ENCODE measurements at regions not wholly inside any gene's neighbourhood (a gene's known extent, or its start where the extent isn't known, plus 50 kb on each side); places are given as distances from the start of the nearest gene placed in this dataset.
"Not testable (repeated sequence)": the region's sequence is repeated elsewhere in the genome, so short reads cannot be mapped to it uniquely, and the experiment has no call there.

DNA sequence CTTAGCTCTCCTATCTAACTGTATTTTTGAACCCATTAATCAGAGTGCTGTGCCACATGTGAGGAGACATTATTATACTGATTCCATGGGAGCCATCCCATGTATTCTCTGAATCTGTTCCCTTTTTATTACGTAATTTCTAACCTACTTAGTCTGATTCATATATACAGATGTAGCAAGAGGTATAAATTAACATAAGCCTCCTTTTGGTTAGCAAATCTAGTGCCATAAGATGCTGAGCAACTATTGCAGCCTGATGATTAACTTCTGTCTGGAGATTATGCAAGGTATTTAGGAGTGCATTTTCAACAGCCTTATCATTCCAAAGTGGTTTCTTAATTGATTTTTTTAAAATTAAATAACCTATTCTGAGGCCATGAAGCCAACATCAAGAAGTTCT, 80.2 kb upstream of the EPCAM start:
- WGBS, 2 donors: 87 to 90% methylated on average over 1 of the region's 1 CpG
- H3K9me3 ChIP-seq: no peaks in the 10 kb centered on the region

DNA sequence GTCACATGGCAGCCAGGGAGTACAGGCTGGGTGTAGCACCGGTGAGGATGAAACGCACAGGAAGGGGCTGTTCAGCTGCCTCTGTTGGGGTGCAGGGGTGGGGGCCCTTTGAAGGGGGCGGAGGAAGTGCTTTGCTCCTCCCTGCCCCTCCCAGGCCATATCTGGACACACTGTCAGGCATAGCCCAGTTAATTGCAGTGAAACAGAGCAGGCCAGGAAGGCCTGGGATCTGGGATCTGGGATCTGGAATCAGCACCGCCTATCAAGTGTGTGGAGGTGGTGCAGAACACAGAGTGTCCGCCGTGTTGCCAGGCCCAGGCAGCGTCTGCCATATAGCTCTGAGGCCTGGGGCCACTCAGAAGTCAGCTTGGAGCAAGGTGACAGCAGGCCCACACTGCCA, 85.5 kb upstream of the EPCAM start:
- Histone ChIP-seq H3K4me1 (peaks cover 0 to 4% (median 0%) of the 10 kb centered on the region in 4 donors), H3K36me3 (no peaks in the 10 kb centered on the region), H3K27me3 (no peaks in the 10 kb centered on the region), H3K4me3 (no peak overlapping the region), H3K27ac (no peak overlapping the region), H3K9me3 (no peaks in the 10 kb centered on the region)
- WGBS, 2 donors: 80 to 83% methylated on average over 7 of the region's 7 CpGs
- TF ChIP-seq EP300 (IDR thresholded peaks at IDR 0.05) (no peak), POLR2A (IDR thresholded peaks at IDR 0.05) (no peak)
- TF ChIP-seq, protein P1, sequence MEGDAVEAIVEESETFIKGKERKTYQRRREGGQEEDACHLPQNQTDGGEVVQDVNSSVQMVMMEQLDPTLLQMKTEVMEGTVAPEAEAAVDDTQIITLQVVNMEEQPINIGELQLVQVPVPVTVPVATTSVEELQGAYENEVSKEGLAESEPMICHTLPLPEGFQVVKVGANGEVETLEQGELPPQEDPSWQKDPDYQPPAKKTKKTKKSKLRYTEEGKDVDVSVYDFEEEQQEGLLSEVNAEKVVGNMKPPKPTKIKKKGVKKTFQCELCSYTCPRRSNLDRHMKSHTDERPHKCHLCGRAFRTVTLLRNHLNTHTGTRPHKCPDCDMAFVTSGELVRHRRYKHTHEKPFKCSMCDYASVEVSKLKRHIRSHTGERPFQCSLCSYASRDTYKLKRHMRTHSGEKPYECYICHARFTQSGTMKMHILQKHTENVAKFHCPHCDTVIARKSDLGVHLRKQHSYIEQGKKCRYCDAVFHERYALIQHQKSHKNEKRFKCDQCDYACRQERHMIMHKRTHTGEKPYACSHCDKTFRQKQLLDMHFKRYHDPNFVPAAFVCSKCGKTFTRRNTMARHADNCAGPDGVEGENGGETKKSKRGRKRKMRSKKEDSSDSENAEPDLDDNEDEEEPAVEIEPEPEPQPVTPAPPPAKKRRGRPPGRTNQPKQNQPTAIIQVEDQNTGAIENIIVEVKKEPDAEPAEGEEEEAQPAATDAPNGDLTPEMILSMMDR (IDR thresholded peaks at IDR 0.05): no peak
- DNase-seq (ENCODE audit: low spot score in 2 of 2): no peak

More for the DNA sequence above, 80.2 kb upstream of the EPCAM start:
- H3K36me3 ChIP-seq: no peaks in the 10 kb centered on the region
- no peaks in the 10 kb centered on the region for H3K27me3 ChIP-seq
- peaks cover 0 to 4% (median 0%) of the 10 kb centered on the region in 4 donors for H3K4me1 ChIP-seq
- no peak overlapping the region for H3K4me3 ChIP-seq
- no peak for DNase-seq (ENCODE audit: low spot score in 2 of 2)
- no peak overlapping the region for H3K27ac ChIP-seq
- TF ChIP-seq, protein P1 (IDR thresholded peaks at IDR 0.05): no peak

GRCh38 chr2:47282621-47283272, 86.4 kb upstream of the EPCAM start:
- Histone ChIP-seq H3K27me3 (no peaks in the 10 kb centered on the region), H3K4me1 (peaks cover 0 to 4% (median 0%) of the 10 kb centered on the region in 4 donors), H3K36me3 (no peaks in the 10 kb centered on the region), H3K27ac (no peak overlapping the region), H3K4me3 (no peak overlapping the region), H3K9me3 (no peaks in the 10 kb centered on the region)
- whole genome bisulfite sequencing, 2 donors: 79 to 83% methylated on average over 3 of the region's 3 CpGs
- TF ChIP-seq, protein P1 (IDR thresholded peaks at IDR 0.05): no peak
- TF ChIP-seq POLR2A (IDR thresholded peaks at IDR 0.05) (no peak), EP300 (IDR thresholded peaks at IDR 0.05) (no peak)
- no peak for DNase-seq (ENCODE audit: low spot score in 2 of 2)

GRCh38 chr2:47279525-47279924, 89.6 kb upstream of the EPCAM start:
- not testable (repeated sequence) for H3K4me3 ChIP-seq; H3K27ac ChIP-seq; H3K27me3 ChIP-seq; DNase-seq (ENCODE audit: low spot score in 2 of 2); H3K36me3 ChIP-seq; H3K9me3 ChIP-seq
- H3K4me1 ChIP-seq: peaks cover 0 to 11% (median 1%) of the 10 kb centered on the region in 4 donors
- 96 to 99% methylated on average over 4 of the region's 4 CpGs for WGBS, 2 donors

DNA sequence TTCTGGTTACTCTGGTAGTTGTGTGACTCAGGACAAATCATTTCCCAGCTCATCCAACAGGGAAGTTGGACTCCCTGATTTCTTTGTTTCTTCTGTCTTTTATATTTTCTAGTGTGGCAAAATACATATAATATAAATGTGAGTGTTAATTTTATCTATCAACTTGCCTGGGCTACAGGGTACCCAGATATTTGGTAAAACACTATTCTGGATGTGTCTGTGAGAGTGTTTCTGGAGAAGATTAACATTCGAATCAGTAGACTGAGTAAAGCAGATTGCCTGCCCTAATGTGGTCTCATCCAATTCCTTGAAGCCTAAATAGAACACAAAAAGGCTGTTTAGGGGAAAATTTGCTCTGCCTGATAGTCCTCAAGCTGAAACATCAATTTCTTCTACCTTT, 91.1 kb upstream of the EPCAM start:
- Histone ChIP-seq H3K4me1 (peaks cover 0 to 22% (median 4%) of the 10 kb centered on the region in 4 donors), H3K27ac (no peak overlapping the region), H3K27me3 (no peaks in the 10 kb centered on the region), H3K9me3 (no peaks in the 10 kb centered on the region), H3K36me3 (no peaks in the 10 kb centered on the region), H3K4me3 (no peak overlapping the region)
- TF ChIP-seq POLR2A (IDR thresholded peaks at IDR 0.05) (no peak), EP300 (IDR thresholded peaks at IDR 0.05) (no peak)
- TF ChIP-seq, protein P1 (IDR thresholded peaks at IDR 0.05): no peak
- no peak for DNase-seq (ENCODE audit: low spot score in 2 of 2)
- WGBS, 2 donors: 84 to 90% methylated on average over 1 of the region's 1 CpG

DNA sequence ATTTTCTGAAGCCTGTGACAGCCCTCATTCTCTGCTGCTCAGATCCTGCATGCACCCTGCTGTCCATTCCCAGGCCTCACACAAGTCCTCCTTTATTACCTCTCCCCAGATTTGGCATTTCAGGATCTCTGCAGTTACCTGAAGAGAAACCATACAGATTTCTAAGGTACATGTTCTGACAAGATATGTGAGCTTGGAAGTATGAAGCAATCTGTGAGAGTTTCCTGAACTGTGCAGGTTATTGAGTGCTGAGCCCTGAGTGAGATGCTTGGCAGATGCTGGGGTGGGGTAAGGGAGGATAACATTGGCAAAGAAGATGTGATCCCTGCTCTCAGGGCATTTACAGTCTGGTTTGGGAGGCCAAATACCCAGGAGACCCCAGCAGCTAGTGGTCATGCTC, 91.9 kb upstream of the EPCAM start:
- TF ChIP-seq EP300 (IDR thresholded peaks at IDR 0.05) (no peak), POLR2A (IDR thresholded peaks at IDR 0.05) (no peak)
- TF ChIP-seq, protein P1 (IDR thresholded peaks at IDR 0.05): no peak
- no peak for DNase-seq (ENCODE audit: low spot score in 2 of 2)
- Histone ChIP-seq H3K36me3 (no peaks in the 10 kb centered on the region), H3K4me1 (peaks cover 0 to 30% (median 9%) of the 10 kb centered on the region in 4 donors), H3K4me3 (no peak overlapping the region), H3K27ac (no peak overlapping the region), H3K9me3 (no peaks in the 10 kb centered on the region), H3K27me3 (no peaks in the 10 kb centered on the region)
